ENCODE measurements at regions not wholly inside any gene's neighbourhood (a gene's known extent, or its start where the extent isn't known, plus 50 kb on each side); places are given as distances from the start of the nearest gene placed in this dataset.

GRCh38 chr9:78133751-78134150 lies 102.1 kb upstream of the CEP78 start:
- Histone ChIP-seq H2BK20ac (ENCODE audit: low read depth, low read length, poor library complexity, severe bottlenecking) (no peak overlapping the region), H2AFZ (ENCODE audit: low read length) (no peak overlapping the region), H3K4ac (ENCODE audit: low read depth, low read length) (no peak overlapping the region), H3K27me3 (ENCODE audit: insufficient read depth, low read length) (no peaks in the 10 kb centered on the region), H4K91ac (ENCODE audit: insufficient read length, low read depth, low read length) (no peak overlapping the region), H3K9ac (ENCODE audit: extremely low read depth, insufficient read length, low read length) (no peak overlapping the region), H3K56ac (ENCODE audit: insufficient read length, low read depth, low read length) (no peak overlapping the region), H3K14ac (ENCODE audit: insufficient read depth, low read length) (no peak overlapping the region), H3K23ac (ENCODE audit: insufficient read length, low read depth, low read length) (no peak overlapping the region), H2BK15ac (ENCODE audit: low read depth, low read length) (no peak overlapping the region), H4K5ac (ENCODE audit: insufficient read length, low read depth, low read length) (no peak overlapping the region), H3K27ac (ENCODE audit: insufficient read length, low read depth, low read length) (no peak overlapping the region), H3K4me1 (ENCODE audit: insufficient read depth, low read length) (0 out of 2 replicates have a peak, but pooled peaks cover 2% of the 10 kb centered on the region), H3K79me2 (ENCODE audit: insufficient read depth, low read length) (no peaks in the 10 kb centered on the region), H4K20me1 (ENCODE audit: control insufficient read depth, insufficient read depth, insufficient read length) (no peaks in the 10 kb centered on the region), H2BK120ac (ENCODE audit: low read depth, low read length, poor library complexity, severe bottlenecking) (no peak overlapping the region), H3T11ph (ENCODE audit: low read length) (no peak overlapping the region), H3K4me2 (ENCODE audit: insufficient read depth, insufficient read length, low read length) (no peak overlapping the region), H3K79me1 (ENCODE audit: insufficient read depth, low read depth, low read length, poor library complexity, severe bottlenecking) (no peaks in the 10 kb centered on the region), H3K23me2 (ENCODE audit: insufficient read length, low read depth, low read length, poor library complexity, severe bottlenecking) (no peaks in the 10 kb centered on the region), H3K18ac (ENCODE audit: insufficient read length, low read depth, low read length) (no peak overlapping the region), H3K9me3 (ENCODE audit: control insufficient read depth, low read depth, low read length) (no peaks in the 10 kb centered on the region), H4K8ac (replicated peaks; ENCODE audit: insufficient read length, low read depth, low read length) (no peak overlapping the region), H2BK5ac (ENCODE audit: insufficient read length, low read length) (no peak overlapping the region), H2AK5ac (ENCODE audit: insufficient read length, low read length) (no peak overlapping the region), H2BK12ac (ENCODE audit: insufficient read length, low read depth, low read length) (no peak overlapping the region)
- TF ChIP-seq CTCF (conservative IDR thresholded peaks at IDR 0.05): no peak
- Mint-ChIP-seq H3K27ac (no peak overlapping the region), H3K36me3 (ENCODE audit: insufficient read depth in 1 of 3, low read depth in 3 of 3) (peaks cover 0 to 2% (median 2%) of the 10 kb centered on the region in 3 experiments; a peak in 3 of 7 replicates), H3K9me3 (peaks cover 4 to 6% of the 10 kb centered on the region in 2 experiments; a peak in 4 of 5 replicates), H3K4me3 (no peak overlapping the region), H3K4me1 (peaks cover 2 to 4% of the 10 kb centered on the region in 2 experiments; a peak in 3 of 4 replicates), H3K27me3 (ENCODE audit: low read depth) (no peaks in the 10 kb centered on the region)
- WGBS (ENCODE audit: extremely low coverage, insufficient read length, low lambda C conversion rate): no CpG with 5 or more reads among the region's 1 CpG
- no peak for DNase-seq

Data from H9 (cell line).